ENCODE measurements at regions not wholly inside any gene's neighbourhood (a gene's known extent, or its start where the extent isn't known, plus 50 kb on each side); places are given as distances from the start of the nearest gene placed in this dataset.

- FAIRE-seq (no peak), DNase-seq (ENCODE audit: extremely low read depth in 1 of 4, low spot score in 3 of 4) (no peak), ATAC-seq (no peak)
- Histone ChIP-seq H3K9me3 (replicated peaks; ENCODE audit: control insufficient read depth, insufficient read depth, low read depth, low read length) (no peaks in the 10 kb centered on the region), H3K9ac (ENCODE audit: insufficient read depth in 1 of 2, low read depth in 2 of 2, low read length in 2 of 2) (no peak overlapping the region), H3K79me2 (ENCODE audit: control insufficient read depth, insufficient read depth, low read length) (no peaks in the 10 kb centered on the region), H3K27me3 (ENCODE audit: control insufficient read depth in 2 of 2, insufficient read depth in 2 of 2, low read length in 2 of 2) (no peaks in the 10 kb centered on the region), H4K20me1 (replicated peaks; ENCODE audit: control insufficient read depth, insufficient read depth, low read length) (no peaks in the 10 kb centered on the region), H3K4me3 (no peak overlapping the region), H3K4me2 (ENCODE audit: insufficient read depth, low read length) (no peak overlapping the region), H3K27ac (ENCODE audit: extremely low read depth, low read depth, low read length) (no peak overlapping the region), H3K36me3 (ENCODE audit: control insufficient read depth, insufficient read depth, low read length) (no peaks in the 10 kb centered on the region), H3K4me1 (replicated peaks in 1 of 2; ENCODE audit: control insufficient read depth in 2 of 2, insufficient read depth in 2 of 2, low read length in 2 of 2) (no peaks in the 10 kb centered on the region), H3K9me1 (ENCODE audit: control insufficient read depth, insufficient read depth, low read length) (no peaks in the 10 kb centered on the region), H2AFZ (ENCODE audit: low read depth, low read length) (no peak overlapping the region)
- in situ Hi-C loops (cut with MboI) (no loop called here), intact Hi-C loops (cut with micrococcal nuclease) (no loop called here)
- 6% methylated on average over 8 of the region's 8 CpGs for WGBS (ENCODE audit: insufficient coverage, low coverage, missing lambda C conversion rate)
- ChIA-PET CTCF (ENCODE audit: low intra/inter-chr PET ratio) (no interaction called here), POLR2A (no interaction called here)
- BruUV-seq (replicated peaks): no TSS peak
- TF ChIP-seq RFX1 (IDR thresholded peaks at IDR 0.05) (no peak), MLLT1 (IDR thresholded peaks at IDR 0.05) (no peak), RBM25 (IDR thresholded peaks at IDR 0.05; ENCODE audit: low read depth, low read length, severe bottlenecking) (no peak), FOXP4 (CRISPR knock-in tag; IDR thresholded peaks at IDR 0.05; ENCODE audit: borderline replicate concordance) (no peak), CHD4 (IDR thresholded peaks at IDR 0.05; ENCODE audit: insufficient read depth, insufficient replicate concordance, low read depth, low read length, poor library complexity, severe bottlenecking) (no peak), ZNF561 (CRISPR knock-in tag; conservative IDR thresholded peaks at IDR 0.05) (no peak), CTBP1 (IDR thresholded peaks at IDR 0.05; ENCODE audit: borderline replicate concordance) (no peak), CBX5 (IDR thresholded peaks at IDR 0.05; ENCODE audit: borderline replicate concordance, low read depth) (no peak), GABPB2 (CRISPR knock-in tag; conservative IDR thresholded peaks at IDR 0.05) (no peak), ZNF592 (IDR thresholded peaks at IDR 0.05) (no peak), SOX6 (IDR thresholded peaks at IDR 0.05) (no peak), TEAD1 (CRISPR knock-in tag; IDR thresholded peaks at IDR 0.05) (no peak)
- TF ChIP-seq, protein P1, sequence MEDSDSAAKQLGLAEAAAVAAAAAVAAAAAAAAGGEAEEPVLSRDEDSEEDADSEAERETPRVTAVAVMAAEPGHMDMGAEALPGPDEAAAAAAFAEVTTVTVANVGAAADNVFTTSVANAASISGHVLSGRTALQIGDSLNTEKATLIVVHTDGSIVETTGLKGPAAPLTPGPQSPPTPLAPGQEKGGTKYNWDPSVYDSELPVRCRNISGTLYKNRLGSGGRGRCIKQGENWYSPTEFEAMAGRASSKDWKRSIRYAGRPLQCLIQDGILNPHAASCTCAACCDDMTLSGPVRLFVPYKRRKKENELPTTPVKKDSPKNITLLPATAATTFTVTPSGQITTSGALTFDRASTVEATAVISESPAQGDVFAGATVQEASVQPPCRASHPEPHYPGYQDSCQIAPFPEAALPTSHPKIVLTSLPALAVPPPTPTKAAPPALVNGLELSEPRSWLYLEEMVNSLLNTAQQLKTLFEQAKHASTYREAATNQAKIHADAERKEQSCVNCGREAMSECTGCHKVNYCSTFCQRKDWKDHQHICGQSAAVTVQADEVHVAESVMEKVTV (CRISPR knock-in tag; IDR thresholded peaks at IDR 0.05): no peak
These were observed 134.4 kb upstream of the MITF start for GRCh38 chr3:69604735-69605450.
